Endothelial cell of umbilical vein (primary cell): ENCODE measurements at regions not wholly inside any gene's neighbourhood (a gene's known extent, or its start where the extent isn't known, plus 50 kb on each side); places are given as distances from the start of the nearest gene placed in this dataset.

ENCODE experiments used
- BruUV-seq: library from RNA; stranded (reverse); fragments of 400-500 nt; replicated peaks from 2 replicates; lab custom pipeline; 2021; lab: Mats Ljungman, UMichigan
- CTCF ChIA-PET: fragments of 300-600, 350-600 bp; sonication (Branson Sonifier 250); formaldehyde crosslinking; loops from one replicate; lab custom pipeline; 2021; ENCODE audit warnings: antibody characterized with exemption, inconsistent platforms; lab: Charles Lee
- POLR2A ChIA-PET: fragments of 300-600, 350-600 bp; sonication (Branson Sonifier 250); formaldehyde crosslinking; loops from one replicate; lab custom pipeline; 2021; ENCODE audit warnings: antibody characterized with exemption, inconsistent platforms; lab: Charles Lee
- DNase-seq: peaks from one replicate; pipeline ENCODE4 v3.0.0-alpha.2; 2011; ENCODE audit warnings: low read depth, low spot score
- FAIRE-seq: peaks from 2 replicates; lab custom pipeline; 2011; peaks lifted over from hg19 to GRCh38; lab: Jason Lieb, UNC
- H2AFZ ChIP-seq: 2 replicates; pipeline ENCODE4 v1.6.0; 2012; ENCODE audit warnings: low read depth, low read length, control low read depth, inconsistent platforms
- H3K27ac ChIP-seq: 2 replicates; pipeline ENCODE4 v1.5.1; 2011; ENCODE audit warnings: low read depth, mild to moderate bottlenecking, control low read depth, low read length, moderate library complexity; ENCODE audit not compliant: insufficient read depth
- H3K27me3 ChIP-seq, 2 experiments: 2 replicates each; pipeline versions ENCODE4 v1.6.0 to v1.6.1; 2011; ENCODE audit warnings: low read length in 2 of 2, mixed read lengths in 1 of 2; ENCODE audit not compliant: control insufficient read depth in 2 of 2, insufficient read depth in 2 of 2
- H3K36me3 ChIP-seq, 2 experiments: 2 replicates in 1 of 2; 3 replicates in 1 of 2; pipeline ENCODE4 v1.5.1; 2011; ENCODE audit warnings: low read length in 2 of 2, mild to moderate bottlenecking in 1 of 2, moderate library complexity in 1 of 2; ENCODE audit not compliant: control insufficient read depth in 2 of 2, insufficient read depth in 2 of 2; ENCODE audit errors: extremely low read depth in 1 of 2
- H3K4me1 ChIP-seq: 3 replicates; pipeline ENCODE4 v1.5.1; 2011; ENCODE audit warnings: mild to moderate bottlenecking, low read length; ENCODE audit not compliant: control insufficient read depth, insufficient read depth; ENCODE audit errors: extremely low read depth
- H3K4me2 ChIP-seq: 2 replicates; pipeline ENCODE4 v1.6.1; 2011; ENCODE audit warnings: low read length, control low read depth, mixed read lengths; ENCODE audit not compliant: insufficient read depth
- H3K4me3 ChIP-seq, 3 experiments: fragments of 200-600 bp in 1 of 3; sonication (generic), shearing (Covaris generic) in 1 of 3; replicated peaks in 1 of 3; 2 replicates each; pipeline ENCODE4 v1.5.1; 2011 to 2016; ENCODE audit warnings: control low read depth in 3 of 3, low read length in 3 of 3, mild to moderate bottlenecking in 2 of 3, inconsistent platforms in 1 of 3, low read depth in 1 of 3, moderate library complexity in 1 of 3; ENCODE audit not compliant: insufficient read depth in 1 of 3
- H3K79me2 ChIP-seq: 2 replicates; pipeline ENCODE4 v1.6.0; 2012; ENCODE audit warnings: low read length, inconsistent platforms; ENCODE audit not compliant: control insufficient read depth, insufficient read depth
- H3K9ac ChIP-seq: replicated peaks from 2 replicates; pipeline ENCODE3; 2011; ENCODE audit warnings: low read length, control low read depth; ENCODE audit not compliant: insufficient read depth; ENCODE audit errors: extremely low read depth
- H3K9me1 ChIP-seq: replicated peaks from 3 replicates; pipeline ENCODE4 v1.6.0; 2011; ENCODE audit warnings: mild to moderate bottlenecking, low read length; ENCODE audit not compliant: control insufficient read depth, insufficient read depth; ENCODE audit errors: extremely low read depth
- H3K9me3 ChIP-seq: replicated peaks from 2 replicates; pipeline ENCODE4 v1.5.1; 2012; ENCODE audit warnings: low read length, inconsistent platforms; ENCODE audit not compliant: control insufficient read depth, insufficient read depth
- H4K20me1 ChIP-seq: replicated peaks from 2 replicates; pipeline ENCODE3; 2011; ENCODE audit warnings: mild to moderate bottlenecking, low read length; ENCODE audit not compliant: control insufficient read depth, insufficient read depth; ENCODE audit errors: extremely low read depth
- CTCF ChIP-seq, 2 donors: IDR thresholded peaks; 1 replicate in 1 of 2; 2 replicates in 1 of 2; pipeline ENCODE4 v1.5.1; 2011; ENCODE audit warnings: low read length in 2 of 2, mild to moderate bottlenecking in 2 of 2, moderate library complexity in 2 of 2, control low read depth in 1 of 2, inconsistent platforms in 1 of 2, low read depth in 1 of 2; ENCODE audit not compliant: insufficient read depth in 1 of 2; ENCODE audit errors: extremely low read depth in 1 of 2
- EZH2 ChIP-seq: IDR thresholded peaks from 2 replicates; pipeline ENCODE4 v1.6.1; 2012; ENCODE audit warnings: borderline replicate concordance, low read depth, mild to moderate bottlenecking, moderate library complexity, low read length, inconsistent platforms; ENCODE audit not compliant: severe bottlenecking
- FOS ChIP-seq: IDR thresholded peaks from 2 replicates; pipeline ENCODE4 v1.6.1; 2011; ENCODE audit warnings: mild to moderate bottlenecking, low read length, moderate library complexity, borderline replicate concordance; ENCODE audit not compliant: insufficient read depth
- GATA2 ChIP-seq: IDR thresholded peaks from 2 replicates; pipeline ENCODE4 v1.7.0; 2011; ENCODE audit warnings: low read depth, mild to moderate bottlenecking, moderate library complexity, mixed read lengths, low read length; ENCODE audit not compliant: insufficient read length, insufficient read depth
- JUN ChIP-seq: IDR thresholded peaks from 2 replicates; pipeline ENCODE4 v1.6.1; 2011; ENCODE audit warnings: borderline replicate concordance, low read depth; ENCODE audit not compliant: insufficient read length, insufficient read depth
- MAX ChIP-seq: IDR thresholded peaks from 2 replicates; pipeline ENCODE4 v1.6.1; 2011; ENCODE audit not compliant: insufficient read depth, insufficient read length
- MYC ChIP-seq: IDR thresholded peaks from one replicate; pipeline ENCODE4 v1.6.1; 2011; ENCODE audit warnings: mild to moderate bottlenecking, low read depth, low read length
- POLR2A ChIP-seq: IDR thresholded peaks from 2 replicates; pipeline ENCODE4 v1.6.1; 2012; ENCODE audit warnings: low read depth, mild to moderate bottlenecking, control low read depth, low read length
- POLR2AphosphoS5 ChIP-seq: IDR thresholded peaks from 2 replicates; pipeline ENCODE4 v1.6.1; 2012; ENCODE audit warnings: low read depth, mild to moderate bottlenecking, control low read depth, low read length, moderate library complexity; ENCODE audit not compliant: insufficient read depth
- dilution Hi-C: fragments of 300-500 bp; cut with MboI; formaldehyde crosslinking; loops from one replicate; pipeline ENCODE4 v1.15.0; 2019; ENCODE audit warnings: low sequenced_read_pairs; ENCODE audit not compliant: extremely low pct_ligation_motif_present
- intact Hi-C: fragments of 100-400 bp; cut with micrococcal nuclease; formaldehyde crosslinking; loops from one replicate; pipeline ENCODE4 v1.10.0; 2022

GRCh38 chr2:58974426-58974825 is 733.3 kb upstream of the FANCL start:
- dilution Hi-C loops (no loop called here), intact Hi-C loops (no loop called here)
- H3K9me3 ChIP-seq: no peaks in the 10 kb centered on the region
- DNase-seq: no peak
- no peaks in the 10 kb centered on the region for H3K27me3 ChIP-seq
- H4K20me1 ChIP-seq: no peaks in the 10 kb centered on the region
- no peak overlapping the region for H3K4me3 ChIP-seq
- no peak for TF ChIP-seq GATA2
- TF ChIP-seq MYC: no peak
- TF ChIP-seq POLR2AphosphoS5: no peak
- TF ChIP-seq POLR2A: no peak
- TF ChIP-seq MAX: no peak
- no peak for TF ChIP-seq EZH2
- no peak for TF ChIP-seq FOS
- no peak for TF ChIP-seq CTCF (IDR thresholded peaks at IDR 0.05; ENCODE audit: extremely low read depth in 1 of 2, insufficient read depth in 1 of 2, low read depth in 1 of 2, low read length in 2 of 2)
- no peak for TF ChIP-seq JUN
- H3K9ac ChIP-seq: no peak overlapping the region
- no peaks in the 10 kb centered on the region for H3K36me3 ChIP-seq
- FAIRE-seq: no peak
- no peak overlapping the region for H3K4me2 ChIP-seq
- no peaks in the 10 kb centered on the region for H3K4me1 ChIP-seq
- ChIA-PET POLR2A (no interaction called here), CTCF (no interaction called here)
- no peak overlapping the region for H2AFZ ChIP-seq
- H3K79me2 ChIP-seq: no peaks in the 10 kb centered on the region
- BruUV-seq: no TSS peak
- no peaks in the 10 kb centered on the region for H3K9me1 ChIP-seq
- H3K27ac ChIP-seq: no peak overlapping the region
